HG03097 (cell line): ENCODE measurements at regions not wholly inside any gene's neighbourhood (a gene's known extent, or its start where the extent isn't known, plus 50 kb on each side); places are given as distances from the start of the nearest gene placed in this dataset.

Experiments used
- ATAC-seq: cut with Tn5 transposase; IDR thresholded peaks from one replicate; pipeline ENCODE4 v1.9.1; 2021; ENCODE audit not compliant: unreplicated experiment, low FRiP score

DNA sequence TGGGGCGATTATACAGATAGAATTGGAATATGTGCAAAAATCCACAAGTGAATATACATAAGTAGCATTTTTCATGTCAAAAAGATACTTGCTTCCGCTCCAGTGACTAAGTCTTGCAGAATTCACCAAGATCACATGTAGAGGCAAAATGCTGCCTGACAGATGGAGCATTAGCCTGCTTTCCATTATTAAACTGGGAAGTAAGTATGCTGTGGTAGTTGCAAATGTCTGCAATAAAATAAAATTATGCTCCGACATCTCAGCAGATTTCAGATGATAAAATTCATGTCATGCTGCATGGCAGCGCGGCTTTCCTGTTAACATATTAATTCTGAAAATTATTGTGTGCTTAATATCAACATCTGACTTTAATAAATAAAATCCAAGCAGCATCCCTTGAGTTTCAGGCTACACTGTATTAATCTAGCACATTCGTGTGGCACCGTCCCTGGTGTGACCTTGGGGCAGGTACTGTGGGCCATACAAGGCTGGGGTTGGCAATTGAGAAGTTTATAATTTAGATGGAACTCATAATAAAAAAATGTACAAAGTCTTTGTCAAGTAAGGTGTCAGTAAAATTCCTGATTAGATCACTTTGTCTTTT is 366.4 kb upstream of the ZP4 start:
- ATAC-seq, result no peak

DNA sequence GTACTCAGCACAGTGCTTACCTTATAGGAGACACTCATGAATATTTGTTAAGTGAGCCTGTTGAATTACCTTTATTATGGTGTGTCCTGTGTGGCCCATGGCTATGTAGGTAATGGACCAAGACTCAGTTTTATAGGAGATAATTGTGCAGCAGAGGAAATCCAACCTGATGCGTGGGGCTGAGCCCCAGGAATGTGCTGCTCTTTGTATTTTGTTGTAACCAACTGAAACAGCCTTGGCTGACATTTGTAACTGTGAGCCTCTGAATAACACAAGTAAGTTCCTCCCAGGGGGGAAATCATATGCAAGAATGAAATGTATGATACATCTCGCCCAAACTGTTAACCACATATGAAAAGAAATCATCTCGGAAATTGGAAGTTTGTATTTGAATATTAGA is 364.2 kb upstream of the ZP4 start:
- ATAC-seq, result no peak

DNA sequence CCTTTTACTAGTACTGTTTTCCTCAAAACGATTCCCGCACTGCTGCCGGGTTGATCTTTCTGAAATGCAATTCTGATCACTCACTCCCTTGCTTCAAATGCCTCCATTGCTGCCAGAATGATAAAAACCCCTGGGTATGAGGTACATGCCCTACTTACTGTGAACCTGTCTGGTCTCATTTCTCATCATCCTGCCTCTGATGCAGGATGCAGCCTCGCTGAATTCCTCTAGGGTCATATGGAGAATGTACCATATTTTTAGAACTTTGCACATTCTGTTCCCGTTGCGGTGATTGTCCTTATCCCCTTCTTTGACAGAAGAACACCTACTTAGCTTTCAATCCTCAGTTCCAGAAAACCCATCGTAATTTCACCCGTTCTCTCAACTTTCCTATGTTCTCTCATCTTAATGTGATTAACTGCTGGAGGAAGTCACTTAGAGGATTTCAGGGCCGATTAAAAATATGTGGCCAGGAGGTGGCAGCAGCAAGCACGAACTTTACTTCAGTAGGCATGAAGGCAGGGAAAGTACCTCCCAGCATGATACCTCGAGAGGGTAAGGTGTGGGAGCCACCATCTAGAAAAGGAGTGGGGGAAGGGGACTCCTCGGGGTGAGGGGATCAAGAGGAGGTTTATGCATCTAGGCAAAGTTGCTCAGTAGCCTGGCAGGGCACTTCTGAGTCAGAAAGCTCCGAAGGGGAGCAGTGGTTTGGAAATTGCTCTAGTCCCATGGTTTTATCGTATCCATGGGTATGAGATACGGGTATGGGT is 361.5 kb upstream of the ZP4 start:
- ATAC-seq, result no peak

GRCh38 chr1:238248356-238248755 is 357.6 kb upstream of the ZP4 start:
- ATAC-seq, result no peak

DNA sequence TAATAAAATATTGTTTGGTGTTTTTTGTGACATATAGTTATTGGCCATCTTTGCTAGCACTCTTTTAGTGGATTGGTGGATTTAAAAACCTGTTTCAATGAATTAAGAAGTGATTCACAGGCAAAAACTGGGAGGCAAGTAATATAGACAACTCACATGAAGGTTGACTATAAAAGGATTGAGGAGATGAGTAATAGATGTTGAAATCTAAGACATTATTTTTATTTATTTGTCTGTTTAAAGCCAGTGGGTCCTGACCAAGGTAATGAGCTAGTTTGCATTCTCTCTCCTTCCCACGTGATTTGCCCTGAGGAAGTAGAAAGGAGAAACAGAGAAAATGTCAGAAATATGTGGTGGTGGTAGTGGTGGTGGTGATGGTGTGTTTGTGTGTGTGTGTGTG is 351.5 kb upstream of the ZP4 start:
- no peak for ATAC-seq

DNA sequence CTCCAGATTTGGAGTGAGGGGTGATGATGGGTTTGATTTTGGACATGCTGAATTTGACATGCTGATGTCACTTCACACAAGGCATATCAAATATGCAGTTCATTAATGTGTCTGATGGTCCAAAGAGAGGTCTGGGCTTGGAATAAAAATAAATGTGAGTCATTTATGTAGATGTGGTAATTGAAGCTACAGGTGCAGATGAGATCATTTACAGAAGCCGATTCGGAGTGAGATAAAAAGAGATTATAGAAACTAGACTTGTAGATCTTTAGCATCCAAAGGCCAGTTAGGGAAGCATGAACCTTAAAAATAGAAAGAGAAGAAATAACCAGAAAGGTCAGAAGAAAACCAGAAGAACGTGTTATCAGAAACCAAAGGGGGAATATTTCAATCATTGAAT is 350.9 kb upstream of the ZP4 start:
- no peak for ATAC-seq

DNA sequence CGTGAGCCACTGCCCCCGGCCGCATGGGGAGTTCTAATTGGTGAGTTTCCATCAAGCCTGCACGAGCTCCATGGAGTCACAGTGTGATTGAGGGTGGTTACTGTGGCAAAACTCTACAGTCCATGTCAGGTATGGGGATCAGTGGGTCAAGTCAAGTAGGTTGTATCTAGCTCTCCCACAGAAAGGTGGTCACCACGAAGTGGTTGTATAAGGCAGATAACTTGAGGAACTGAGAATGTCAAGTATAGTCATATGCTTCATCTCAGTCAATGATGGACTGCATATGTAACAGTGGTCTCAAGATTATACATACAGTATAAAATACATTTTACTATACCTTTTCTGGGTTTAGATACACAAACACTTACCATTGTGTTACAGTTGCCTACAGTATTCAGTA is 348.6 kb upstream of the ZP4 start:
- ATAC-seq, result no peak

- ATAC-seq, result no peak
Observed at GRCh38 chr1:238233966-238234365, 343.2 kb upstream of the ZP4 start.

GRCh38 chr1:238232084-238232710 is 341.5 kb upstream of the ZP4 start:
- no peak for ATAC-seq

DNA sequence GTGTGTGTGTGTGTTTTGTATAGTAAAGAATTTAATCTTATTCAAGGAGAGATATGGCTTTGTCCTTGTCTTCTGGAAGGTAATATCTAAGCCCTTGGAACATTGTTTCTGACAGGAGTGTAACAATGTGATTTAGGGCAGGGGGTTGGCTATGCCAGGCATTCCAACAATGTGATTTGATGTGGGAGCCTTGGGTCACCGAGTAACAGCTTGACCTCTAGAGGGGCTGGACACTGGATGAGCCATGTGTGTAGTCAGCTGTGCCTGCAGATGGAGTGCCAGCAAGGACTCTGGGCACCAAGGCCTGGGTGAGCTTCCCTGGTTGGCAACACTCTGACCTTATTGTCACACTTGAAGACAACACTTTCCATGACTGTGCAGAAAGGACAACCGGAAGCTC is 336.1 kb upstream of the ZP4 start:
- ATAC-seq, result no peak

GRCh38 chr1:238223076-238223640 is 332.4 kb upstream of the ZP4 start:
- no peak for ATAC-seq

DNA sequence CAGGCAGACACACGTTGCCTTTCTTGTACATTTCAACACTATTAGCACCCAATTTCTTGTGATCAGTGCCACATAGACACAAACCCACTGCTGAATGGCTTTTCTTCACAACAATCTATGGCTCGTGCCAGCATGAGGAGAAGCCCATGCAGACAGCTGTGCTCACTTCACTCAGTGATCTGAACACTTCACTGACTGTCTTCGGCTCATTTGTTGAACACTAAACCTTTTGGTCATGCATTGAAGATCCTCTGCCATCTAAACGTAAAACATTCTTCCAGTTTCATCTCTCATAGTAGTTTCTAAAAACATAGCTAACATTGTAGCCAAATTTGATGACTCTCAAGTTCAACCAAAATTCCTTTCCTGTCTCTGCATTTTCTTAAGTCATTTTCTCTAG is 331.0 kb upstream of the ZP4 start:
- ATAC-seq, result no peak

DNA sequence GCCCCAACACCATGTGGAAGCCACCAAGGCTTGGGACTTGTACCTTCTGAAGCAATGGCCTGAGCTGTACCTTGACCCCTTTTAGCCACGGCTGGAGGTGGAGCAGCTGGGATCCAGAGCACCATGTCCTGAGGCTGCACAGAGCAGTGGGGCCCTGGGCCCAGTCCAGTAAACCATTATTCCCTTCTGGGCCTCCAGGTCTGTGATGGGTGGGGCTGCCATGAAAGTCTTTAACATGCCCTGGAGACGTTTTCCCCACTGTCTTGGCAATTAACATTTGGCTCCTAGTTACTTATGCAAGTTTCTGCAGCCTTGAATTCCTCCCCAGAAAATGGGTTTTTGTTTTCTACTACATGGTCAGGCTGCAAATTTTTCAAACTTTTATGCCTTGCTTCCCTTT is 323.7 kb upstream of the ZP4 start:
- no peak for ATAC-seq

GRCh38 chr1:238205045-238205662 is 314.4 kb upstream of the ZP4 start:
- ATAC-seq, result no peak

- ATAC-seq, result no peak
Observed at GRCh38 chr1:238201992-238202391, 311.3 kb upstream of the ZP4 start.

DNA sequence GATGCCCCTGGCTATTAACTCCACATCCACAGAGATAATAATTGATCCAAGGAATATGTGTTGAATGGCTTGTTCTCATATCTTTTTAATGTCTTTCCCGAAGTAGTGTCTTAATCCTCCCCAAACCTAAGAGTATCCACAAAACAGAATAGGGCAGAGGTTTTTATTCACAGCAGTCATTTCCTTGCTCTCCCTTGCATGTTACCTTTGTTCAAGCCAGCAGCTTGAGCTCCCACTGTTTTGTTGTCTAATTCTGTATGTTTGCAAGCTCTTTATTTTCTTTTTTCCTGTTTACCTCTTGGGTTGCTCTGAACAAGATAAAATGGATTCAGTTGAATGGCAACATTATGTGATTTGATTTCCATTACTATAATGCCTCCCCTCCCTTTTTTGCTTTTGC is 308.6 kb upstream of the ZP4 start:
- no peak for ATAC-seq

GRCh38 chr1:238196516-238196915 is 305.8 kb upstream of the ZP4 start:
- no peak for ATAC-seq

- no peak for ATAC-seq
Observed at GRCh38 chr1:238191170-238191569, 300.4 kb upstream of the ZP4 start.

DNA sequence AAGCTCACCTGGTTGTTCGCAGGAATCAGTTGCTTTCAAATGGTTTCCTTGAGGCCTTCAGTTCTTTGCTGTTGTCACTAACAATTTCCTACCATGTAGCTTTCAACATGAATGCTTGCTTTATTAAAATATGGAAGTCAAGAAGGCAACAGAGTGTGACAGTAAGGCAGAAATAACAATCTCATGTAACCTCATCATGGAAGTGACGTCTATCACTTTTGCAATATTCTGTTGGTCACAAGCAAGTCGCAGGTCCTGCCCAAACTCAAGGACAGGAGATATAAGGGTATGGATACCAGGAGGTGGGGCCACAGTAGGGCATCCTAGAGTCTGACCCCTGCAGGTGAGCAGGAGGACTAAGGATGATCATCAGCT is 296.8 kb upstream of the ZP4 start:
- ATAC-seq, result no peak

- ATAC-seq, result no peak
Observed at GRCh38 chr1:238186887-238187574, 296.3 kb upstream of the ZP4 start.
